IMR-90 (cell line): ENCODE measurements at regions not wholly inside any gene's neighbourhood (a gene's known extent, or its start where the extent isn't known, plus 50 kb on each side); places are given as distances from the start of the nearest gene placed in this dataset.

Source experiments
- ATAC-seq: fragments of 200-7000 bp; cut with Tn5 transposase; 2 replicates; pipeline ENCODE4 v1.9.1; 2020; ENCODE audit warnings: low read depth, mild to moderate bottlenecking, moderate library complexity
- BruUV-seq: library from RNA; stranded (reverse); fragments of 400-500 nt; replicated peaks from 2 replicates; lab custom pipeline; 2021; lab: Mats Ljungman, UMichigan
- CTCF ChIA-PET: fragments of 300-600 bp; formaldehyde crosslinking; extraction: SDS; loops from one replicate; lab custom pipeline; 2021; ENCODE audit warnings: antibody characterized with exemption; lab: Yijun Ruan, JAX
- POLR2A ChIA-PET: fragments of 300-600 bp; sonication (Branson Sonifier 250); formaldehyde crosslinking; loops from one replicate; lab custom pipeline; 2022; ENCODE audit warnings: antibody characterized with exemption; ENCODE audit not compliant: unreplicated experiment; lab: Charles Lee
- DNase-seq: peaks from one replicate; pipeline ENCODE4 v3.0.0; 2013
- H2AFZ ChIP-seq: replicated peaks from 2 replicates; pipeline ENCODE3; 2013; ENCODE audit warnings: low read length, mild to moderate bottlenecking; ENCODE audit not compliant: poor library complexity
- H2AK5ac ChIP-seq: 2 replicates; pipeline ENCODE4 v1.6.1; 2013; ENCODE audit warnings: low read depth, low read length, inconsistent platforms
- H2AK9ac ChIP-seq: replicated peaks from 2 replicates; pipeline ENCODE3; 2013; ENCODE audit warnings: mild to moderate bottlenecking, low read depth, low read length, moderate library complexity; ENCODE audit not compliant: poor library complexity
- H2BK120ac ChIP-seq: 2 replicates; pipeline ENCODE4 v1.6.1; 2013; ENCODE audit warnings: low read depth, low read length, inconsistent platforms
- H2BK15ac ChIP-seq: 3 replicates; pipeline ENCODE4 v1.6.1; 2013; ENCODE audit warnings: low read depth, low read length, inconsistent platforms
- H2BK20ac ChIP-seq: 2 replicates; pipeline ENCODE4 v1.6.1; 2013; ENCODE audit warnings: low read depth, mild to moderate bottlenecking, inconsistent platforms, low read length, moderate library complexity
- H2BK5ac ChIP-seq: 2 replicates; pipeline ENCODE4 v1.6.1; 2013; ENCODE audit warnings: mild to moderate bottlenecking, low read depth, low read length, inconsistent platforms; ENCODE audit not compliant: poor library complexity, severe bottlenecking
- H3K14ac ChIP-seq: replicated peaks from 2 replicates; pipeline ENCODE4 v1.6.1; 2013; ENCODE audit warnings: low read depth, low read length, inconsistent platforms
- H3K18ac ChIP-seq: 2 replicates; pipeline ENCODE4 v1.6.1; 2013; ENCODE audit warnings: low read depth, low read length, control low read depth
- H3K23ac ChIP-seq: 2 replicates; pipeline ENCODE4 v1.6.1; 2013; ENCODE audit warnings: low read depth, low read length, inconsistent platforms
- H3K27ac ChIP-seq: 2 replicates; pipeline ENCODE4 v1.5.1; 2013; ENCODE audit warnings: mild to moderate bottlenecking, control low read depth, low read length; ENCODE audit not compliant: insufficient read depth
- H3K27me3 ChIP-seq: 2 replicates; pipeline ENCODE4 v1.6.1; 2013; ENCODE audit warnings: low read length; ENCODE audit not compliant: control insufficient read depth, insufficient read depth
- H3K36me3 ChIP-seq: 2 replicates; pipeline ENCODE4 v1.6.1; 2013; ENCODE audit warnings: low read length, mixed read lengths; ENCODE audit not compliant: control insufficient read depth, insufficient read depth
- H3K4ac ChIP-seq: 2 replicates; pipeline ENCODE4 v1.6.1; 2013; ENCODE audit warnings: low read depth, low read length, inconsistent platforms
- H3K4me1 ChIP-seq: 2 replicates; pipeline ENCODE4 v1.6.1; 2013; ENCODE audit warnings: low read length, mixed read lengths; ENCODE audit not compliant: control insufficient read depth, insufficient read depth
- H3K4me2 ChIP-seq: 2 replicates; pipeline ENCODE4 v1.6.1; 2013; ENCODE audit warnings: low read depth, mild to moderate bottlenecking, control low read depth, low read length, moderate library complexity
- H3K4me3 ChIP-seq: 2 replicates; pipeline ENCODE4 v1.5.1; 2013; ENCODE audit warnings: low read depth, mild to moderate bottlenecking, control low read depth, low read length, moderate library complexity; ENCODE audit not compliant: insufficient read depth
- H3K56ac ChIP-seq: 2 replicates; pipeline ENCODE4 v1.6.1; 2013; ENCODE audit warnings: low read length, inconsistent platforms; ENCODE audit not compliant: insufficient read depth; ENCODE audit errors: extremely low read depth
- H3K79me1 ChIP-seq, 2 experiments: 2 replicates each; pipeline ENCODE4 v1.6.1; 2013; ENCODE audit warnings: low read length in 2 of 2, inconsistent platforms in 1 of 2, low read depth in 1 of 2
- H3K9ac ChIP-seq: 2 replicates; pipeline ENCODE4 v1.6.1; 2013; ENCODE audit warnings: low read depth, low read length, control low read depth
- H3K9me1 ChIP-seq: 2 replicates; pipeline ENCODE4 v1.6.1; 2013; ENCODE audit warnings: low read length, inconsistent platforms; ENCODE audit not compliant: insufficient read depth
- H3K9me3 ChIP-seq: 2 replicates; pipeline ENCODE4 v1.6.1; 2013; ENCODE audit warnings: low read length; ENCODE audit not compliant: control insufficient read depth, insufficient read depth
- H4K20me1 ChIP-seq: 2 replicates; pipeline ENCODE4 v1.6.1; 2013; ENCODE audit warnings: low read length, inconsistent platforms; ENCODE audit not compliant: insufficient read depth
- H4K5ac ChIP-seq: 2 replicates; pipeline ENCODE4 v1.6.1; 2013; ENCODE audit warnings: mild to moderate bottlenecking, low read depth, low read length, control low read depth
- H4K8ac ChIP-seq, 2 experiments: 2 replicates each; pipeline ENCODE4 v1.6.1; 2013; ENCODE audit warnings: low read depth in 2 of 2, low read length in 2 of 2, control low read depth in 1 of 2, inconsistent platforms in 1 of 2
- H4K91ac ChIP-seq: 2 replicates; pipeline ENCODE4 v1.6.1; 2013; ENCODE audit warnings: low read depth, low read length, inconsistent platforms; ENCODE audit not compliant: insufficient read depth
- MAZ ChIP-seq: IDR thresholded peaks from 2 replicates; pipeline ENCODE4 v1.6.1; 2012; ENCODE audit warnings: low read depth, mild to moderate bottlenecking, low read length, improper control_type of control experiment, moderate library complexity, borderline replicate concordance
- WGBS, 2 experiments: methylation state at CpG; one replicate each; pipeline versions ENCODE4 v1.1.5 to v1.1.7; 2013; ENCODE audit warnings: missing lambda C conversion rate in 2 of 2; ENCODE audit not compliant: insufficient read length in 1 of 2; ENCODE audit errors: extremely low coverage in 2 of 2; 5-methylcytosine and 5-hydroxymethylcytosine counted together
- dilution Hi-C: fragments of 300-500 bp; cut with HindIII; formaldehyde crosslinking; loops from one replicate; pipeline ENCODE4 v1.14.3; 2018; ENCODE audit warnings: low sequenced_read_pairs; ENCODE audit not compliant: unreplicated experiment
- in situ Hi-C: fragments of 300-500 bp; cut with MboI; formaldehyde crosslinking; loops from 3 replicates; pipeline ENCODE4 v1.14.3; 2019; ENCODE audit warnings: low sequenced_read_pairs, inconsistent platforms, mixed read lengths
- intact Hi-C: fragments of 100-400 bp; cut with micrococcal nuclease; formaldehyde crosslinking; loops from 2 replicates; pipeline ENCODE4 v1.10.0; 2022
- TF ChIP-seq, protein P1 (sequence below): conservative IDR thresholded peaks from 2 replicates; pipeline ENCODE4 v1.5.1; 2012; ENCODE audit warnings: mild to moderate bottlenecking, low read depth, low read length, improper control_type of control experiment

DNA sequence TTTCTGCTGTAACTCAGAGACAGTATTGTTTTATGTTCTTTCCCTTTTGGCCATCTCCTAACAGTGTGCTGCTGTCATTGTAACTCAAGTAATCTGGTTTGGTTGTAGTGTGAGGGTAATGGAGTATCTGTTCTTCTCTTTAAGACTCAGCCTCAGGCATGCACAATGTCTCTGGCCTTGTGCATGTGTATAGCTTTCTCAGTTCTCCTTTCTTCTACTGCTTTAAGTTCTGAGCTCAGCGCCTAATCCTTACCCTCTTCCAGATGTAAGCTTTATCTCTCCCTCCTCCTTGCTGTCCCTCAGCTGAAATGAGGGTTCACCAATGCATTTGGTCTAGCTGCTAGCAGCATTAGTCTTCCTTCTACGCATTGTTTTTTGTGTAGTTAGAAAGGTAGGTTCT is 1420.4 kb upstream of the PRMT6 start:
- in situ Hi-C loops: no loop called here
- Histone ChIP-seq H3K9ac (no peak overlapping the region), H3K4me1 (no peaks in the 10 kb centered on the region), H3K27me3 (no peaks in the 10 kb centered on the region), H2AK5ac (no peak overlapping the region), H3K9me1 (no peaks in the 10 kb centered on the region), H2BK120ac (no peak overlapping the region), H4K8ac (no peak overlapping the region), H3K56ac (no peak overlapping the region), H2AFZ (no peak overlapping the region), H3K18ac (no peak overlapping the region), H3K79me1 (no peaks in the 10 kb centered on the region), H4K91ac (no peak overlapping the region), H4K20me1 (no peaks in the 10 kb centered on the region), H3K14ac (no peak overlapping the region), H2BK5ac (no peak overlapping the region), H2BK15ac (no peak overlapping the region), H3K9me3 (peaks cover 6% of the 10 kb centered on the region), H3K36me3 (no peaks in the 10 kb centered on the region), H2AK9ac (no peak overlapping the region), H3K4ac (no peak overlapping the region), H3K4me2 (no peak overlapping the region), H4K5ac (no peak overlapping the region), H3K4me3 (no peak overlapping the region), H2BK20ac (no peak overlapping the region), H3K23ac (no peak overlapping the region), H3K27ac (no peak overlapping the region)
- dilution Hi-C loops: no loop called here
- ATAC-seq (no peak), DNase-seq (no peak)
- no TSS peak for BruUV-seq
- ChIA-PET POLR2A (no interaction called here), CTCF (no interaction called here)
- WGBS, 2 experiments: no CpG with 5 or more reads among the region's 2 CpGs
- intact Hi-C loops: no loop called here
- TF ChIP-seq MAZ: no peak
- TF ChIP-seq, protein P1, sequence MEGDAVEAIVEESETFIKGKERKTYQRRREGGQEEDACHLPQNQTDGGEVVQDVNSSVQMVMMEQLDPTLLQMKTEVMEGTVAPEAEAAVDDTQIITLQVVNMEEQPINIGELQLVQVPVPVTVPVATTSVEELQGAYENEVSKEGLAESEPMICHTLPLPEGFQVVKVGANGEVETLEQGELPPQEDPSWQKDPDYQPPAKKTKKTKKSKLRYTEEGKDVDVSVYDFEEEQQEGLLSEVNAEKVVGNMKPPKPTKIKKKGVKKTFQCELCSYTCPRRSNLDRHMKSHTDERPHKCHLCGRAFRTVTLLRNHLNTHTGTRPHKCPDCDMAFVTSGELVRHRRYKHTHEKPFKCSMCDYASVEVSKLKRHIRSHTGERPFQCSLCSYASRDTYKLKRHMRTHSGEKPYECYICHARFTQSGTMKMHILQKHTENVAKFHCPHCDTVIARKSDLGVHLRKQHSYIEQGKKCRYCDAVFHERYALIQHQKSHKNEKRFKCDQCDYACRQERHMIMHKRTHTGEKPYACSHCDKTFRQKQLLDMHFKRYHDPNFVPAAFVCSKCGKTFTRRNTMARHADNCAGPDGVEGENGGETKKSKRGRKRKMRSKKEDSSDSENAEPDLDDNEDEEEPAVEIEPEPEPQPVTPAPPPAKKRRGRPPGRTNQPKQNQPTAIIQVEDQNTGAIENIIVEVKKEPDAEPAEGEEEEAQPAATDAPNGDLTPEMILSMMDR: no peak
